SK-N-MC (cell line): ENCODE measurements at regions not wholly inside any gene's neighbourhood (a gene's known extent, or its start where the extent isn't known, plus 50 kb on each side); places are given as distances from the start of the nearest gene placed in this dataset.

Experiments
- DNase-seq: peaks from one replicate; pipeline ENCODE4 v3.0.0-alpha.2; 2011; ENCODE audit warnings: low read depth, low spot score
- H3K27ac ChIP-seq: fragments of 200-600 bp; sonication (generic); 2 replicates; pipeline ENCODE4 v1.5.1; 2016; ENCODE audit warnings: mixed run types
- H3K36me3 ChIP-seq: fragments of 200-600 bp; sonication (generic); 2 replicates; pipeline ENCODE4 v1.6.1; 2017; ENCODE audit warnings: antibody characterized with exemption, low read length, mixed read lengths; ENCODE audit not compliant: insufficient read depth
- H3K4me3 ChIP-seq: fragments of 200-600 bp; sonication (generic); 2 replicates; pipeline ENCODE4 v1.5.1; 2016
- H3K9ac ChIP-seq: fragments of 200-600 bp; sonication (generic); 2 replicates; pipeline ENCODE4 v1.8.0; 2017; ENCODE audit warnings: mixed run types, mixed read lengths; ENCODE audit not compliant: insufficient read length
- H3K9me3 ChIP-seq: fragments of 200-600 bp; sonication (generic); 2 replicates; pipeline ENCODE4 v1.6.1; 2017; ENCODE audit warnings: low read depth, mild to moderate bottlenecking, antibody characterized with exemption, low read length, moderate library complexity, mixed read lengths
- EZH2 ChIP-seq: fragments of 200-600 bp; sonication (generic); IDR thresholded peaks from one replicate; pipeline ENCODE4 v1.6.1; 2017; ENCODE audit warnings: antibody characterized with exemption
- FOXP2 ChIP-seq: optimal IDR thresholded peaks from 2 replicates; pipeline ENCODE3; 2011; ENCODE audit warnings: mild to moderate bottlenecking, moderate library complexity; ENCODE audit not compliant: insufficient read depth; ENCODE audit errors: extremely low read length, control extremely low read depth
- POLR2AphosphoS5 ChIP-seq: IDR thresholded peaks from 2 replicates; pipeline ENCODE4 v1.6.1; 2012; ENCODE audit warnings: mild to moderate bottlenecking, low read depth, low read length, borderline replicate concordance

DNA sequence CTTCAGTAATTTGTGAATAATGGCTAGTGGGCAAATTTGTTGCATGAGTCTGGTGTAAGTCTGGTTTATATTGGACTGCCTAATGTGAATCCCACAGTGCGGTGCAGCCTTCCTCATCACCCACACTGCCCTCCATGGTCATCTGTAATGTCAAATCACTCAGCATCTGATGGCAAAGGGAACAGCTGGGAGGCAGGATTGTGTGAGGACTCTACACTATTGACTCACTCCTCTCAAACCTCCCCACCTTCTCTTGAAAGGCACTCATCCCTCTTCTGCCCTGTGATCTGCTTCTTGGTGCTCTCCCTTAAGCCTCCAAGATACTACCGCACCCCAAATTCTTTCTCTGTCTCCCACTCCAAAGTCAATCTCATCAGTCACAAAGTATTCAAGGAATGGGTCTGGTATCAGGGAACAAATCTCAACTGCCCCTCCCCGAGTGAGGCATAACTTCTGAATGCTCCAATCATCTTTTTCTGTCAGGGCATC is 146.0 kb upstream of the BEND6 start:
- DNase-seq, result no peak
- TF ChIP-seq POLR2AphosphoS5, result no peak
- no peak for TF ChIP-seq EZH2
- no peak for TF ChIP-seq FOXP2
- Histone ChIP-seq H3K9ac (no peak overlapping the region), H3K4me3 (no peak overlapping the region; the same call in 1 of the 2 replicates), H3K27ac (peak overlapping the region; percentile 40; the same call in 1 of the 2 replicates), H3K9me3 (no peaks in the 10 kb centered on the region), H3K36me3 (no peaks in the 10 kb centered on the region)

- Histone ChIP-seq H3K9me3 (no peaks in the 10 kb centered on the region), H3K9ac (no peak overlapping the region), H3K36me3 (no peaks in the 10 kb centered on the region), H3K4me3 (no peak overlapping the region), H3K27ac (peak overlapping the region; percentile 40)
- no peak for DNase-seq
- no peak for TF ChIP-seq POLR2AphosphoS5
- TF ChIP-seq EZH2, result no peak
- TF ChIP-seq FOXP2, result no peak
Observed at GRCh38 chr6:56807989-56808337, 146.9 kb upstream of the BEND6 start.

GRCh38 chr6:56807326-56807988 is 147.4 kb upstream of the BEND6 start:
- TF ChIP-seq EZH2, result no peak
- TF ChIP-seq FOXP2, result no peak
- TF ChIP-seq POLR2AphosphoS5, result no peak
- Histone ChIP-seq H3K9ac (no peak overlapping the region), H3K4me3 (0 out of 2 replicates have a peak overlapping the region, but pooled peaks have one; percentile 11), H3K27ac (peak overlapping the region; percentile 40), H3K36me3 (no peaks in the 10 kb centered on the region), H3K9me3 (no peaks in the 10 kb centered on the region)
- DNase-seq, result no peak

DNA sequence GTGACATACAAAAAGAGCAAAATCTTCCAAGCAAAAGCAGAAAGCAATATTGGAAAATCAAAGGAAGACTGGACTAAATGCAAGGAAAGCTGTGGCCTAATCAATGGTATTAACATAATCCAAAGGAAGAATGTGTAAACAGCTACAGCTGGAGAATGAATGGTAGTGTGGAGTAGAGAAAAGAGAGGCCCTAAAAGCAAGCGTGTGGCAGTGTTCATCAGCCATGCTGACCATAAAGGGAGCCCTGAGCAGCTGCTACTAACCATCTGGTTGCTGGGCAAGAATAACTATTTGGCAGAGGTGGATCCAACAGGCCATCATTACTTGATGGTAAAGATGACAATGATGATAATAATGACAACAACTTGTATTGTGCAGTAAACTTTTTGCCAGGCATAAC is 148.5 kb upstream of the BEND6 start:
- H3K36me3 ChIP-seq, result no peaks in the 10 kb centered on the region
- H3K9me3 ChIP-seq, result no peaks in the 10 kb centered on the region
- TF ChIP-seq FOXP2 (no peak), EZH2 (no peak), POLR2AphosphoS5 (no peak)
- no peak for DNase-seq
- no peak overlapping the region for H3K9ac ChIP-seq
- no peak overlapping the region for H3K27ac ChIP-seq
- no peak overlapping the region for H3K4me3 ChIP-seq

DNA sequence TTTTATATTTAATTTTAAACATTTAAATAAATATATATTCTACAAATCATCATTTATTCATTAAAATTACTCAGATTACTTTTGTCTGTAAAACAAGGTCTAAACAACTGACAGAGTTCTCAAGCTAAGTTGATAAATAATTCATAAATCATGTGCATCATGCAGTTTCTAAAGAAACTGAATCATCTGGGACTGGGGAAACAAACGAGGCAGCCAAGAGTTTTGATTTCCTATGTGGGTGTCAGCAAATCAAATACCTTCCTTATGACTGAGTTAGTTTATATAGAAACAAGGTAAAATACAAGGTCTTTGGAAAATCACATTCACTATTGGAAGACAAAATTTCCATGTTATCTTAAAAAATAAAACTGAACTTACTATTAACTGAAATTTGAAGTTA is 149.9 kb upstream of the BEND6 start:
- DNase-seq, result no peak
- no peaks in the 10 kb centered on the region for H3K36me3 ChIP-seq
- H3K4me3 ChIP-seq, result peak overlapping the region; percentile 38
- TF ChIP-seq POLR2AphosphoS5 (no peak), FOXP2 (no peak), EZH2 (no peak)
- no peaks in the 10 kb centered on the region for H3K9me3 ChIP-seq
- H3K27ac ChIP-seq, result peak overlapping the region; percentile 67
- H3K9ac ChIP-seq, result no peak overlapping the region

- Histone ChIP-seq H3K9me3 (no peaks in the 10 kb centered on the region), H3K36me3 (no peaks in the 10 kb centered on the region), H3K4me3 (peak overlapping the region; percentile 29), H3K27ac (peak overlapping the region; percentile 60), H3K9ac (no peak overlapping the region)
- DNase-seq, result no peak
- no peak for TF ChIP-seq POLR2AphosphoS5
- TF ChIP-seq FOXP2, result no peak
- no peak for TF ChIP-seq EZH2
Observed at GRCh38 chr6:56803594-56803993, 151.3 kb upstream of the BEND6 start.

DNA sequence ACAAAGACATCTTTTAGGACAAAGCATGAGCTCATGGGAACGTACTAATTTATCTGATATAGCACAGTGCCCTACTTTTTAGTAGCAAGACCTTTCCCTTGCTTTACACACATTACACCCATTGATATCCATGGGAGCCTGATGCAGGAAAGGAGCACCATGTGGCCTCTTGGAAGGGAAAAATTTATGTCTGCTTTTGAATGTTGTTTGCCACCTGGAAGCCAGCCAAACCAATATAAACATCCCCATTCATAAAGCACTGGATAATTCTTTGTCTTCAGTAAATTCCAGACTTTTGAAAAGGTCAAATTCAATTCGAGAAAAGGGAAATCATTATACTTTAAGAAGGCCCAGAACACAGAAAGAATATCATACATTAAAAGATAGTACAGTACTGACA is 152.3 kb upstream of the BEND6 start:
- H3K27ac ChIP-seq, result peak overlapping the region; percentile 60
- H3K9me3 ChIP-seq, result no peaks in the 10 kb centered on the region
- H3K9ac ChIP-seq, result peak overlapping the region; percentile 7
- TF ChIP-seq POLR2AphosphoS5, result no peak
- TF ChIP-seq FOXP2, result peak; percentile 29
- no peak for TF ChIP-seq EZH2
- peak; percentile 76 for DNase-seq
- no peaks in the 10 kb centered on the region for H3K36me3 ChIP-seq
- H3K4me3 ChIP-seq, result peak overlapping the region; percentile 22; the same call in 1 of the 2 replicates

GRCh38 chr6:56799989-56800388 is 154.9 kb upstream of the BEND6 start:
- H3K36me3 ChIP-seq, result no peaks in the 10 kb centered on the region
- DNase-seq, result no peak
- H3K9me3 ChIP-seq, result no peaks in the 10 kb centered on the region
- H3K4me3 ChIP-seq, result no peak overlapping the region
- no peak overlapping the region for H3K9ac ChIP-seq
- TF ChIP-seq EZH2 (no peak), POLR2AphosphoS5 (no peak), FOXP2 (no peak)
- H3K27ac ChIP-seq, result no peak overlapping the region

GRCh38 chr6:56798163-56798562 is 155.5 kb upstream of the DST start:
- no peak for TF ChIP-seq FOXP2
- TF ChIP-seq POLR2AphosphoS5, result no peak
- no peak for TF ChIP-seq EZH2
- Histone ChIP-seq H3K27ac (peak overlapping the region; percentile 97), H3K9me3 (no peaks in the 10 kb centered on the region), H3K36me3 (no peaks in the 10 kb centered on the region), H3K4me3 (peak overlapping the region; percentile 55), H3K9ac (no peak overlapping the region)
- DNase-seq, result peak; percentile 78
